ENCODE measurements at regions not wholly inside any gene's neighbourhood (a gene's known extent, or its start where the extent isn't known, plus 50 kb on each side); places are given as distances from the start of the nearest gene placed in this dataset.

DNA sequence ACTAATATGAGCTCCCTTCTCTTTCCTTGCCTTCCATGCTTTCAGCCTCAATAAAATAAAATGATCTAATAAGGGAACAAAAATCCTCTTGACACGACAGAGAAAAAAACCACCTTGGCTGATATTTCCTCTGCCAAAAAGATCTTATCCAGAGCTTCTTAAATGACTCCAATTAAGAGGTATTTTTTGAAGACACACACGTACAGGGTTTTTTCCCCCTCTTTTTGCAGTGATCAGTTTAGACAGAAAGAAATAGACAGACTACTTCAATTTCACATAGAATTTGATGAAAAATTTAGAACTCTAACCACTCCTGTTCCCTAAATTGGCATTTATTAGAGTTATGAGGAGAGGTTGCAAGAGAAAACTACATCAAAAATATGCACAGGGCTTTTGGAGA, 217.2 kb upstream of the CDH11 start:
- Histone ChIP-seq H3K27ac (no peak overlapping the region), H3K4me3 (no peak overlapping the region), H3K9me3 (no peaks in the 10 kb centered on the region), H3K36me3 (no peaks in the 10 kb centered on the region), H3K4me1 (no peaks in the 10 kb centered on the region), H3K27me3 (peaks cover 3% of the 10 kb centered on the region)
- 39% methylated on average over 2 of the region's 2 CpGs for WGBS
- DNase-seq (ENCODE audit: low spot score in 2 of 2), result no peak
- TF ChIP-seq EP300 (IDR thresholded peaks at IDR 0.05) (no peak), CTCF (IDR thresholded peaks at IDR 0.05) (no peak), POLR2A (IDR thresholded peaks at IDR 0.05) (no peak), POLR2AphosphoS5 (IDR thresholded peaks at IDR 0.05) (no peak)

DNA sequence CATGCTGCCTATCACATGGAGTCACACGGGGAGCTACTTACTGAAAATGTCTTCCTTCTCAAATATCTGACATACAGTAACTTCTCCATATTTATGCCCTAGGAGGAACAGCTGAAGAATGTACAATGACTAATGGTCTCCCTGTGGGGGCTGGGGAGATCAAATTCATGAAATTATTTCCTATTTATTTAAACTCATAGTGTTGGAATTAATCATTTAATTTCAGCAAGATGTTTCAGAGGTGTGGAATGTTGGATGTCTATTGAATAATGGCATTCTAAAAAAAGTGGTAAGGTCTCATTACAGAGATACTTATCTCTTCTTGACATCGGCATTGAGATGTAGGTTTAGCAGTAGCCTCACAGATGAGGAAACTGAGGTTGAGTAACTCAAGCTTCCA, 214.3 kb upstream of the CDH11 start:
- no peak for TF ChIP-seq POLR2A (IDR thresholded peaks at IDR 0.05)
- no peak for TF ChIP-seq POLR2AphosphoS5 (IDR thresholded peaks at IDR 0.05)
- no peak for TF ChIP-seq CTCF (IDR thresholded peaks at IDR 0.05)
- TF ChIP-seq EP300 (IDR thresholded peaks at IDR 0.05), result no peak
- Histone ChIP-seq H3K27ac (no peak overlapping the region), H3K27me3 (no peaks in the 10 kb centered on the region), H3K9me3 (no peaks in the 10 kb centered on the region), H3K4me3 (no peak overlapping the region), H3K36me3 (no peaks in the 10 kb centered on the region), H3K4me1 (no peaks in the 10 kb centered on the region)
- no peak for DNase-seq (ENCODE audit: low spot score in 2 of 2)
- 61% methylated on average over 2 of the region's 2 CpGs for WGBS

- H3K36me3 ChIP-seq, result no peaks in the 10 kb centered on the region
- no peaks in the 10 kb centered on the region for H3K9me3 ChIP-seq
- TF ChIP-seq CTCF (IDR thresholded peaks at IDR 0.05) (no peak), EP300 (IDR thresholded peaks at IDR 0.05) (no peak), POLR2A (IDR thresholded peaks at IDR 0.05) (no peak), POLR2AphosphoS5 (IDR thresholded peaks at IDR 0.05) (no peak)
- no peak overlapping the region for H3K4me3 ChIP-seq
- H3K27ac ChIP-seq, result no peak overlapping the region
- DNase-seq (ENCODE audit: low spot score in 2 of 2), result no peak
- WGBS, result 88% methylated on average over 2 of the region's 2 CpGs
- H3K4me1 ChIP-seq, result no peaks in the 10 kb centered on the region
- H3K27me3 ChIP-seq, result no peaks in the 10 kb centered on the region
Observed at GRCh38 chr16:65334081-65334480, 212.2 kb upstream of the CDH11 start.

DNA sequence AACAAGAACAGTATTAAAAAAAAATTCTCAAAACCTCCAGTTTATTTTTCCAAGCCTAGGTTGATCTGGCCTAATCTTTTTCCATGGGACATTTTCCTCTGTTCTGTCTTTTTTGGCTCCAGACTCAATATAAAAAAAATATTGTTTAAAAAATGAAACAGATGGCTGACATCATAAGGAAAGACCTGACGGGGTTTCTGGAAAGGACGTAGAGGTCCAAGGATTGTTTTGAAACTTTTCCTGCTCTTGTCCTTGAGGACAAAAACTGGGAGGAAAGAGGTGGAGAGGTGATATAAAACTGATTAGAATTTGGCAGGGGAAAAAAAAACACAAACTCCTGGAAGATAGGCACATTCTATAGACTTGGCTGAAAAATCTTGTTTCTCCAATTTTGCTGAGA, 211.4 kb upstream of the CDH11 start:
- Histone ChIP-seq H3K4me1 (no peaks in the 10 kb centered on the region), H3K27ac (no peak overlapping the region), H3K9me3 (no peaks in the 10 kb centered on the region), H3K4me3 (no peak overlapping the region), H3K36me3 (no peaks in the 10 kb centered on the region), H3K27me3 (no peaks in the 10 kb centered on the region)
- WGBS, result 63% methylated on average over 2 of the region's 2 CpGs
- TF ChIP-seq CTCF (IDR thresholded peaks at IDR 0.05), result no peak
- DNase-seq (ENCODE audit: low spot score in 2 of 2), result no peak

DNA sequence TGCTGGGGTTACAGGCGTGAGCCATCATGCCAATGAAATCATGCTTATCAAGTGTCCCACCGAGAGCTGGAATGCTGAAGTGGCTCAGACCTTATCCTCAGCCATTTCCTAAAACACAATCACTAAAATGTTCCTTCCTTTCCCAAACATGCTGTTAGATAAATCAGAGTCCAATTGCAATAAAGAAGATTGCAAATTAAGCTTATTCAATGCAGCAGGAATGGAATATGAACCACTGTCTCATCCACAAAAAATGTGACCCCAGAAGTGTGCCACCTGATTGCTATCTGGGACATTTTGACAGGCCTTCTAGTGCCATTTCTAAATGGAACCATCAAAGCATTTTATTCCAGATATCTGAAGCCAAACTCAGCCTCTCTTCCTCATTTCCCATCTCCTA, 205.5 kb upstream of the CDH11 start:
- no peak for DNase-seq (ENCODE audit: low spot score in 2 of 2)
- no peaks in the 10 kb centered on the region for H3K27me3 ChIP-seq
- 57% methylated on average over 2 of the region's 2 CpGs for WGBS
- no peak for TF ChIP-seq POLR2A (IDR thresholded peaks at IDR 0.05)
- TF ChIP-seq POLR2AphosphoS5 (IDR thresholded peaks at IDR 0.05), result no peak
- no peak for TF ChIP-seq EP300 (IDR thresholded peaks at IDR 0.05)
- TF ChIP-seq CTCF (IDR thresholded peaks at IDR 0.05), result no peak
- no peak overlapping the region for H3K4me3 ChIP-seq
- no peaks in the 10 kb centered on the region for H3K36me3 ChIP-seq
- no peaks in the 10 kb centered on the region for H3K4me1 ChIP-seq
- no peak overlapping the region for H3K27ac ChIP-seq
- H3K9me3 ChIP-seq, result no peaks in the 10 kb centered on the region

Measured in suprapubic skin (tissue), 4 donors.